Gastroesophageal sphincter (tissue), 3 donors: ENCODE measurements at regions not wholly inside any gene's neighbourhood (a gene's known extent, or its start where the extent isn't known, plus 50 kb on each side); places are given as distances from the start of the nearest gene placed in this dataset.

Experiments used
- CTCF ChIP-seq, 4 experiments: fragments of 200-600 bp in 2 of 4; fragments of 450-650 bp in 2 of 4; sonication (generic) in 1 of 4; IDR thresholded peaks; one replicate each; pipeline ENCODE4 v1.5.1; 2017 to 2019; ENCODE audit warnings: antibody characterized with exemption in 4 of 4, mild to moderate bottlenecking in 2 of 4, moderate library complexity in 2 of 4
- EP300 ChIP-seq: sonication (generic); formaldehyde crosslinking; IDR thresholded peaks from one replicate; pipeline ENCODE4 v1.6.1; 2017; ENCODE audit warnings: antibody characterized with exemption, mild to moderate bottlenecking
- POLR2A ChIP-seq, 2 donors: fragments of 450-650 bp; IDR thresholded peaks; one replicate each; pipeline ENCODE4 v1.6.1; 2017; ENCODE audit warnings: antibody characterized with exemption in 2 of 2, mild to moderate bottlenecking in 2 of 2, moderate library complexity in 1 of 2
- POLR2AphosphoS5 ChIP-seq: sonication (generic); formaldehyde crosslinking; IDR thresholded peaks from one replicate; pipeline ENCODE4 v1.6.1; 2017; ENCODE audit warnings: antibody characterized with exemption

DNA sequence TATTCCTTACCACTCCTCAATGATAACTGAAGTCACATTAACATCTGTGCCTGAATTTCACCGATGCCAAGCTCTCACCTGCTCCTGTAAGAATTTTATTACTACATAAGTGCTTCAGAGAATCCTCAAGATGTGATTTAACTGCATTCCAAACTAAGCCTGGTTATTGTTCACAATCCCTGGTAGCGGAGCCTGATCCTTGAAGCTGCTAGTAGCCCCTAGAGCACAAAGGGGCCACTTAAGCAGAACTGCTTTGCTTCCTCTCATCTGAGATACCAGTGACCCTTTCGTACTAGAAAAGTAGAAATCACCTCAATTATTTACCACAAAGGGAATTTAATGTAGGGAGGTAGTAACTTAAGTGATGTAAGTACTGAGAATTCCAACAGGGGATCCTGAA lies 529.6 kb downstream of the CPS1 start:
- TF ChIP-seq CTCF (IDR thresholded peaks at IDR 0.05) (no peak), POLR2A (IDR thresholded peaks at IDR 0.05) (no peak), POLR2AphosphoS5 (no peak), EP300 (no peak)
